ENCODE measurements at regions not wholly inside any gene's neighbourhood (a gene's known extent, or its start where the extent isn't known, plus 50 kb on each side); places are given as distances from the start of the nearest gene placed in this dataset.

DNA sequence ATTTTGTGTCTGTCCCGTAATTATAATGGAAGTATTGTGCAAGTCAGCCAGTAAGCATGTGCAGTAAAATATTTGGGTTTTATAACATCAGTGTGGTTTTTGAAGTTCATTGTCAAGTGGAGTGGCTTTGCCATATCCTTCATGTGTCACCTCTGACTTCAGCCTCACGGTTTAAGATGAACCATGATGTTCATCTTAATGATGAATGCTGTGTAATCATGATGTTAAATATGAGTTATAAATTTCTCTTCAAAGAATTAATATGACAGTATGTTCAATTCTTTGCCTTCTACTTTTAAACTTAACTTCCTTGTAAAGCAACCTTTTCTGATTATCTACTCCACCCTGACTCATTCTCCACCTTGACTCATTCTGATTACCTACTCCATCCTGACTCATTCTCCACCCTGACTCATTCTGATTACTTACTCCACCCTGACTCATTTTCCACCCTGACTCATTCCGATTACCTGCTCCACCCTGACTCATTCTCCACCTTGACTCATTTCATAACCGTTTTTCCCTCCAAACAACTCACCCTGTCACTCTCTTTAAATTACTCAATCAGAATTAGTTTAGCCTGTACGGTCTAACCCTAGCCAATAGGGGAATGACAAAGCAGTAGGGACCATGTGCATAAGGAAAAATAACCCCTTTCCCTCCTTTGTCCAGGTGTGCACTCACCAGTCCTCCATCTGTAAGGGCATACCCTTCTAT, 50.3 kb upstream of the ANKRD10 start:
- TF ChIP-seq, protein P1, sequence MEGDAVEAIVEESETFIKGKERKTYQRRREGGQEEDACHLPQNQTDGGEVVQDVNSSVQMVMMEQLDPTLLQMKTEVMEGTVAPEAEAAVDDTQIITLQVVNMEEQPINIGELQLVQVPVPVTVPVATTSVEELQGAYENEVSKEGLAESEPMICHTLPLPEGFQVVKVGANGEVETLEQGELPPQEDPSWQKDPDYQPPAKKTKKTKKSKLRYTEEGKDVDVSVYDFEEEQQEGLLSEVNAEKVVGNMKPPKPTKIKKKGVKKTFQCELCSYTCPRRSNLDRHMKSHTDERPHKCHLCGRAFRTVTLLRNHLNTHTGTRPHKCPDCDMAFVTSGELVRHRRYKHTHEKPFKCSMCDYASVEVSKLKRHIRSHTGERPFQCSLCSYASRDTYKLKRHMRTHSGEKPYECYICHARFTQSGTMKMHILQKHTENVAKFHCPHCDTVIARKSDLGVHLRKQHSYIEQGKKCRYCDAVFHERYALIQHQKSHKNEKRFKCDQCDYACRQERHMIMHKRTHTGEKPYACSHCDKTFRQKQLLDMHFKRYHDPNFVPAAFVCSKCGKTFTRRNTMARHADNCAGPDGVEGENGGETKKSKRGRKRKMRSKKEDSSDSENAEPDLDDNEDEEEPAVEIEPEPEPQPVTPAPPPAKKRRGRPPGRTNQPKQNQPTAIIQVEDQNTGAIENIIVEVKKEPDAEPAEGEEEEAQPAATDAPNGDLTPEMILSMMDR (IDR thresholded peaks at IDR 0.05; ENCODE audit: extremely low read depth in 1 of 2, insufficient read depth in 1 of 2, low read depth in 1 of 2, low read length in 2 of 2) = no peak
- TF ChIP-seq POLR2A (IDR thresholded peaks at IDR 0.05; ENCODE audit: low read depth, low read length) (no peak), MYC (IDR thresholded peaks at IDR 0.05; ENCODE audit: low read depth, low read length) (no peak)

All from endothelial cell of umbilical vein (primary cell).